ENCODE measurements at regions not wholly inside any gene's neighbourhood (a gene's known extent, or its start where the extent isn't known, plus 50 kb on each side); places are given as distances from the start of the nearest gene placed in this dataset.

- Mint-ChIP-seq H3K9me3 (peaks cover 26% of the 10 kb centered on the region), H3K36me3 (peaks cover 17% of the 10 kb centered on the region), H3K4me1 (peaks cover 4% of the 10 kb centered on the region; the same call in 1 of the 2 replicates), H3K4me3 (no peak overlapping the region), H3K27me3 (ENCODE audit: low read depth) (no peaks in the 10 kb centered on the region; the same call in 1 of the 2 replicates), H3K27ac (no peak overlapping the region)
- TF ChIP-seq FOXP4 (CRISPR knock-in tag; IDR thresholded peaks at IDR 0.05) (no peak), ZNF138 (CRISPR knock-in tag; conservative IDR thresholded peaks at IDR 0.05) (no peak), MYBL2 (CRISPR knock-in tag; IDR thresholded peaks at IDR 0.05) (no peak), ELF4 (CRISPR knock-in tag; IDR thresholded peaks at IDR 0.05; ENCODE audit: low read depth) (no peak), ZNF396 (CRISPR knock-in tag; IDR thresholded peaks at IDR 0.05; ENCODE audit: borderline replicate concordance) (no peak), NFE2L1 (CRISPR knock-in tag; IDR thresholded peaks at IDR 0.05) (no peak), NR2C2 (CRISPR knock-in tag; IDR thresholded peaks at IDR 0.05) (no peak)
- CTCF ChIA-PET = no interaction called here
- no peak for ATAC-seq
- DNase-seq (ENCODE audit: low spot score) = no peak
- POLR2A ChIA-PET = no interaction called here
Observed at GRCh38 chr13:54787754-54788153, 1759.1 kb downstream of the OLFM4 start.

- H3K27me3 Mint-ChIP-seq (ENCODE audit: low read depth) = no peaks in the 10 kb centered on the region
- H3K4me3 Mint-ChIP-seq = no peak overlapping the region
- peaks cover 9% of the 10 kb centered on the region for H3K4me1 Mint-ChIP-seq
- ATAC-seq = no peak
- no peak for DNase-seq (ENCODE audit: low spot score)
- H3K27ac Mint-ChIP-seq = no peak overlapping the region
- H3K9me3 Mint-ChIP-seq = no peaks in the 10 kb centered on the region
- H3K36me3 Mint-ChIP-seq = no peaks in the 10 kb centered on the region
- CTCF ChIA-PET = no interaction called here
- TF ChIP-seq FOXK1 (CRISPR knock-in tag; IDR thresholded peaks at IDR 0.05) (no peak), ZNF219 (CRISPR knock-in tag; IDR thresholded peaks at IDR 0.05; ENCODE audit: borderline replicate concordance) (no peak), JUN (CRISPR knock-in tag; IDR thresholded peaks at IDR 0.05) (no peak), ZSCAN18 (CRISPR knock-in tag; IDR thresholded peaks at IDR 0.05) (no peak), ATF3 (CRISPR knock-in tag; conservative IDR thresholded peaks at IDR 0.05) (no peak), KAT7 (CRISPR knock-in tag; IDR thresholded peaks at IDR 0.05; ENCODE audit: borderline replicate concordance) (no peak), IRF2 (CRISPR knock-in tag; IDR thresholded peaks at IDR 0.05; ENCODE audit: borderline replicate concordance, low read depth) (no peak), E2F4 (CRISPR knock-in tag; IDR thresholded peaks at IDR 0.05; ENCODE audit: borderline replicate concordance, low read depth) (no peak), HMGA2 (CRISPR knock-in tag; IDR thresholded peaks at IDR 0.05) (no peak), SMAD4 (CRISPR knock-in tag; IDR thresholded peaks at IDR 0.05) (no peak), PRRX2 (CRISPR knock-in tag; IDR thresholded peaks at IDR 0.05) (no peak), ZBTB43 (CRISPR knock-in tag; IDR thresholded peaks at IDR 0.05) (no peak), TCF7 (CRISPR knock-in tag; IDR thresholded peaks at IDR 0.05; ENCODE audit: low read depth) (no peak)
- POLR2A ChIA-PET = no interaction called here
Observed at GRCh38 chr13:54799621-54800226, 1771.1 kb downstream of the OLFM4 start.
